ENCODE measurements at regions not wholly inside any gene's neighbourhood (a gene's known extent, or its start where the extent isn't known, plus 50 kb on each side); places are given as distances from the start of the nearest gene placed in this dataset.

- Histone ChIP-seq H4K20me1 (ENCODE audit: insufficient read depth, low read length) (peaks cover 21% of the 10 kb centered on the region), H3K27ac (ENCODE audit: low read length) (no peak overlapping the region), H3K9me3 (ENCODE audit: insufficient read depth, low read length, severe bottlenecking) (no peaks in the 10 kb centered on the region), H3K36me3 (ENCODE audit: insufficient read depth, low read length) (no peaks in the 10 kb centered on the region), H3K4me3 (ENCODE audit: low read depth in 1 of 2, low read length in 2 of 2) (no peak overlapping the region), H3K9ac (ENCODE audit: low read depth, low read length) (no peak overlapping the region), H3K27me3 (ENCODE audit: insufficient read depth, low read length, poor library complexity) (peaks cover 67% of the 10 kb centered on the region), H2AFZ (ENCODE audit: low read depth, low read length) (no peak overlapping the region), H3K79me2 (ENCODE audit: insufficient read depth, low read length) (no peaks in the 10 kb centered on the region), H3K4me2 (ENCODE audit: insufficient read depth, low read length) (no peak overlapping the region), H3K4me1 (ENCODE audit: insufficient read depth, low read length) (peaks cover 5% of the 10 kb centered on the region)
- ATAC-seq (ENCODE audit: insufficient read depth, low read depth) (peak; percentile 49; the same call in 2 of the 3 replicates), DNase-seq (peak; percentile 18)
- no peak for TF ChIP-seq CTCF (IDR thresholded peaks at IDR 0.05; ENCODE audit: borderline replicate concordance, extremely low read depth, low read length, poor library complexity, severe bottlenecking)
Observed at GRCh38 chr14:101449114-101449513, 112.2 kb upstream of the DIO3 start.

DNA sequence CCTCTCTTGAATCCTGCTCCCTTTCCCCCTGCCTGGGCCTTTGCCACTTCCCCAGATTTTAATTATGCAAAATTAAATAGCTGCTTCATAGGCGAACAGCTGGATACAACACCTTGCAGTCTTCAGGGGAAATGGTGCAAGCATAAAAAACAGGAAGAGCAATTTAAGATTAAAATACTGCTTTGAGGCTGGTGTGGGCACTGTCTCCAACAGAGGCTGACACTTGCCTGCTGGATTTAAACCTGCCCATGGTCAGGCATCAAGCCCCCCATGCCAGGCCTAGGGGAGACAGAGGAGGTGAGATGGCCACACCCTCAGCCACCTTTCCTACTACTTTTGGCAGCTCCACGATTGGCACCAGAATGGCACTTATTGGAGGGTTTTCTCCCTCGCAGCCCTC, 110.1 kb upstream of the DIO3 start:
- H3K9ac ChIP-seq (ENCODE audit: low read depth, low read length), result no peak overlapping the region
- DNase-seq (no peak), ATAC-seq (ENCODE audit: insufficient read depth, low read depth) (no peak)
- H2AFZ ChIP-seq (ENCODE audit: low read depth, low read length), result no peak overlapping the region
- TF ChIP-seq EZH2 (IDR thresholded peaks at IDR 0.05; ENCODE audit: borderline replicate concordance, low read depth, low read length, severe bottlenecking) (no peak), CTCF (IDR thresholded peaks at IDR 0.05; ENCODE audit: borderline replicate concordance, extremely low read depth, low read length, poor library complexity, severe bottlenecking) (no peak)
- peaks cover 61% of the 10 kb centered on the region for H3K27me3 ChIP-seq (ENCODE audit: insufficient read depth, low read length, poor library complexity)
- H3K36me3 ChIP-seq (ENCODE audit: insufficient read depth, low read length), result no peaks in the 10 kb centered on the region
- H3K79me2 ChIP-seq (ENCODE audit: insufficient read depth, low read length), result no peaks in the 10 kb centered on the region
- H3K4me1 ChIP-seq (ENCODE audit: insufficient read depth, low read length), result peaks cover 3% of the 10 kb centered on the region
- H3K4me2 ChIP-seq (ENCODE audit: insufficient read depth, low read length), result no peak overlapping the region
- no peak overlapping the region for H3K4me3 ChIP-seq (ENCODE audit: low read depth in 1 of 2, low read length in 2 of 2)
- no peak overlapping the region for H3K27ac ChIP-seq (ENCODE audit: low read length)
- peaks cover 29% of the 10 kb centered on the region for H4K20me1 ChIP-seq (ENCODE audit: insufficient read depth, low read length)
- no peaks in the 10 kb centered on the region for H3K9me3 ChIP-seq (ENCODE audit: insufficient read depth, low read length, severe bottlenecking)

DNA sequence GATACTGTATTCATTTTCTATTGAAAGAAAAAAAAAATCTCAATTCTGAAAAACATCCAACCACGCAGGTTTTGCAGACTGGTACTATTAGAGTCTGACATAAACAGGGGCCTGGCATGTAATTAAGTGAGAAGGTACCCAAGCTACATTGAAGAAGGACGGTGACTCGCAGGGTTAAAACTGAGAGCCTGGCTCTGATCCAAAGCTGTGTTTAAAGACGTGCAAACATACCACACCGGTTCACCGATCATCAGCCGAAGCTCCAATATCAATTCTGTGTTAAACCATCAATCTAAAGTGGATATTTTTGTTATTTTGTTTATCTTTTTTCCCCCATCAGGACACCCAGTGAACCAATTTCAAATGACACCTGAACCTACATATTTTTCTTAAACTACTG, 108.1 kb upstream of the DIO3 start:
- no peak for TF ChIP-seq EZH2 (IDR thresholded peaks at IDR 0.05; ENCODE audit: borderline replicate concordance, low read depth, low read length, severe bottlenecking)
- no peak for TF ChIP-seq CTCF (IDR thresholded peaks at IDR 0.05; ENCODE audit: borderline replicate concordance, extremely low read depth, low read length, poor library complexity, severe bottlenecking)
- ATAC-seq (ENCODE audit: insufficient read depth, low read depth), result no peak
- H3K36me3 ChIP-seq (ENCODE audit: insufficient read depth, low read length), result no peaks in the 10 kb centered on the region
- H4K20me1 ChIP-seq (ENCODE audit: insufficient read depth, low read length), result peaks cover 22% of the 10 kb centered on the region; the same call in 1 of the 2 replicates
- H3K9me3 ChIP-seq (ENCODE audit: insufficient read depth, low read length, severe bottlenecking), result no peaks in the 10 kb centered on the region
- H3K4me3 ChIP-seq (ENCODE audit: low read depth in 1 of 2, low read length in 2 of 2), result no peak overlapping the region
- no peaks in the 10 kb centered on the region for H3K4me1 ChIP-seq (ENCODE audit: insufficient read depth, low read length)
- no peak overlapping the region for H3K4me2 ChIP-seq (ENCODE audit: insufficient read depth, low read length)
- no peaks in the 10 kb centered on the region for H3K79me2 ChIP-seq (ENCODE audit: insufficient read depth, low read length)
- H3K27me3 ChIP-seq (ENCODE audit: insufficient read depth, low read length, poor library complexity), result peaks cover 51% of the 10 kb centered on the region
- H2AFZ ChIP-seq (ENCODE audit: low read depth, low read length), result no peak overlapping the region
- H3K9ac ChIP-seq (ENCODE audit: low read depth, low read length), result no peak overlapping the region
- no peak for DNase-seq
- H3K27ac ChIP-seq (ENCODE audit: low read length), result no peak overlapping the region

GRCh38 chr14:101454229-101454628, 107.1 kb upstream of the DIO3 start:
- Histone ChIP-seq H3K4me2 (ENCODE audit: insufficient read depth, low read length) (no peak overlapping the region), H3K4me1 (ENCODE audit: insufficient read depth, low read length) (no peaks in the 10 kb centered on the region), H3K27ac (ENCODE audit: low read length) (no peak overlapping the region), H3K9me3 (ENCODE audit: insufficient read depth, low read length, severe bottlenecking) (no peaks in the 10 kb centered on the region), H3K27me3 (ENCODE audit: insufficient read depth, low read length, poor library complexity) (peaks cover 44% of the 10 kb centered on the region), H3K36me3 (ENCODE audit: insufficient read depth, low read length) (no peaks in the 10 kb centered on the region), H3K79me2 (ENCODE audit: insufficient read depth, low read length) (no peaks in the 10 kb centered on the region), H3K9ac (ENCODE audit: low read depth, low read length) (no peak overlapping the region), H4K20me1 (ENCODE audit: insufficient read depth, low read length) (peaks cover 18% of the 10 kb centered on the region; the same call in 1 of the 2 replicates), H2AFZ (ENCODE audit: low read depth, low read length) (no peak overlapping the region), H3K4me3 (ENCODE audit: low read depth in 1 of 2, low read length in 2 of 2) (no peak overlapping the region)
- TF ChIP-seq CTCF (IDR thresholded peaks at IDR 0.05; ENCODE audit: borderline replicate concordance, extremely low read depth, low read length, poor library complexity, severe bottlenecking), result no peak
- ATAC-seq (ENCODE audit: insufficient read depth, low read depth) (no peak), DNase-seq (no peak)
